Fibroblast of lung (primary cell): ENCODE measurements at regions not wholly inside any gene's neighbourhood (a gene's known extent, or its start where the extent isn't known, plus 50 kb on each side); places are given as distances from the start of the nearest gene placed in this dataset.

ENCODE experiments used
- EZH2 ChIP-seq: IDR thresholded peaks from 2 replicates; pipeline ENCODE4 v1.5.1; 2012; ENCODE audit warnings: low read length, control low read depth, mild to moderate bottlenecking; ENCODE audit errors: missing control alignments
- TF ChIP-seq, protein P1 (sequence below), 2 donors: IDR thresholded peaks in 1 of 2; conservative IDR thresholded peaks in 1 of 2; 1 replicate in 1 of 2; 2 replicates in 1 of 2; pipeline ENCODE4 v1.5.1; 2011 to 2012; ENCODE audit warnings: low read length in 2 of 2, control low read depth in 1 of 2, inconsistent platforms in 1 of 2, low read depth in 1 of 2, mild to moderate bottlenecking in 1 of 2

- TF ChIP-seq, protein P1, sequence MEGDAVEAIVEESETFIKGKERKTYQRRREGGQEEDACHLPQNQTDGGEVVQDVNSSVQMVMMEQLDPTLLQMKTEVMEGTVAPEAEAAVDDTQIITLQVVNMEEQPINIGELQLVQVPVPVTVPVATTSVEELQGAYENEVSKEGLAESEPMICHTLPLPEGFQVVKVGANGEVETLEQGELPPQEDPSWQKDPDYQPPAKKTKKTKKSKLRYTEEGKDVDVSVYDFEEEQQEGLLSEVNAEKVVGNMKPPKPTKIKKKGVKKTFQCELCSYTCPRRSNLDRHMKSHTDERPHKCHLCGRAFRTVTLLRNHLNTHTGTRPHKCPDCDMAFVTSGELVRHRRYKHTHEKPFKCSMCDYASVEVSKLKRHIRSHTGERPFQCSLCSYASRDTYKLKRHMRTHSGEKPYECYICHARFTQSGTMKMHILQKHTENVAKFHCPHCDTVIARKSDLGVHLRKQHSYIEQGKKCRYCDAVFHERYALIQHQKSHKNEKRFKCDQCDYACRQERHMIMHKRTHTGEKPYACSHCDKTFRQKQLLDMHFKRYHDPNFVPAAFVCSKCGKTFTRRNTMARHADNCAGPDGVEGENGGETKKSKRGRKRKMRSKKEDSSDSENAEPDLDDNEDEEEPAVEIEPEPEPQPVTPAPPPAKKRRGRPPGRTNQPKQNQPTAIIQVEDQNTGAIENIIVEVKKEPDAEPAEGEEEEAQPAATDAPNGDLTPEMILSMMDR (conservative IDR thresholded peaks at IDR 0.05 in 1 of 2, IDR thresholded peaks at IDR 0.05 in 1 of 2; ENCODE audit: low read depth in 1 of 2, low read length in 2 of 2): no peak
- no peak for TF ChIP-seq EZH2
Observed at GRCh38 chr16:13441675-13442074, 478.3 kb upstream of the ERCC4 start.
